NAMALWA (cell line): ENCODE measurements at regions not wholly inside any gene's neighbourhood (a gene's known extent, or its start where the extent isn't known, plus 50 kb on each side); places are given as distances from the start of the nearest gene placed in this dataset.

Experiments used
- DNase-seq: peaks from one replicate; pipeline ENCODE4 v3.0.0-alpha.2; 2015; ENCODE audit warnings: low spot score

DNA sequence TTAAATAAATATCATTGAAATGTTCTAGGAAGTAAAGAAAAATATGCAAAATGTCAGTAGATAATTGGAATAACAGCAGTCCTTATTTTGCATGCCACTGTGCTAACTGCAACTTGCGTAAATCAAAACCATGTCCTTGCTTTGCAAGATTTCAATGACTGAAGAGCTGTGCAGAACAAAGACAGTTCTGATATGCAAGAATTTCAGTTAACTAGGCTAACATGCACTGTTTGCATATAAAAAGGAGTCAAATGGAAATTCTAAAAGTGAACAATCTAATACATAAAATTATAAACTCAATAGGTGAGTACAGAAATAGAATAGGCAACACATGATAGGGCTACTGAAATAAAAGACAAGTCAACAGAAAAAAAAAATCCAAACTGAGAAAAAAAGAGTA, 1844.6 kb upstream of the NUDT12 start:
- DNase-seq = no peak

DNA sequence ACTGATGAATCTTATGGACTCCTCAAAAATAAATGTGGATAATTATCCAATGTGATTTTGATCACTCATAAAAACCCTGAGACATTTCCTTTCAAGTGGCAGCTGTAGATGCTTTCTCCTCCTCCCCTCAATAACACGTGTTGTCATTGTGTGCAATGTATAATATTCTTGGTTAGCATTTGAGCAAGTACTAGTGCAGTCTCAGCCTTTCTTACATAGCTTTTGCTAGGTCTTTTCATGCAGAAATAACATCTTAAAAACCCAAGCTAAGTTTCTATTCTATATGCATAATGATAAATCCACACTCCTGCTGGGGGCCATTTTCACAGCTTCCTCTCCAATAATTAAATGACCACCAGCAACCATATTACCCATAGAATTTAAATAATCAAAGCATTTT, 1835.2 kb upstream of the NUDT12 start:
- DNase-seq = no peak

DNA sequence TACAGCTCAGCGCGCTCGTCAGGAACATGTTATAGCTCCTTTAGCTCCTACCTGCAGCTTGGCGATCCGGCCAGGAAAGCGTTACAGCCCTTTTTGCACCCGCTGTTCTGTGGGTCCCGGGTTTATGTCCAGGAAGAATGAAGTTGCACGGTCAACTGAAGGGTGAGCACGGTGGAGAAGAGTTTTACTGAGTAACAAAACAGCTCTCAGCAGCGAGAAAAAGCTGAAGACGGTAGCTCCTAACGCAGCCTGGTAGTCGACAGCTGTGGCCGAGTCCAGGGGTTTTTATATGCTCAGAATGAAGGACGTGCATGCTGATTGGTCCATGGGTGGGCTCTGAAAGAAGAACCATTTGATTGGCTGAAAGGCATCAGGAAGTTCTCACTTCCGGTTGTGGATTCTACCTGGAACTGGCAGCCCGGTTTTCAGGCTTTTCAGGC, 1830.1 kb upstream of the NUDT12 start:
- DNase-seq = peak; percentile 36

DNA sequence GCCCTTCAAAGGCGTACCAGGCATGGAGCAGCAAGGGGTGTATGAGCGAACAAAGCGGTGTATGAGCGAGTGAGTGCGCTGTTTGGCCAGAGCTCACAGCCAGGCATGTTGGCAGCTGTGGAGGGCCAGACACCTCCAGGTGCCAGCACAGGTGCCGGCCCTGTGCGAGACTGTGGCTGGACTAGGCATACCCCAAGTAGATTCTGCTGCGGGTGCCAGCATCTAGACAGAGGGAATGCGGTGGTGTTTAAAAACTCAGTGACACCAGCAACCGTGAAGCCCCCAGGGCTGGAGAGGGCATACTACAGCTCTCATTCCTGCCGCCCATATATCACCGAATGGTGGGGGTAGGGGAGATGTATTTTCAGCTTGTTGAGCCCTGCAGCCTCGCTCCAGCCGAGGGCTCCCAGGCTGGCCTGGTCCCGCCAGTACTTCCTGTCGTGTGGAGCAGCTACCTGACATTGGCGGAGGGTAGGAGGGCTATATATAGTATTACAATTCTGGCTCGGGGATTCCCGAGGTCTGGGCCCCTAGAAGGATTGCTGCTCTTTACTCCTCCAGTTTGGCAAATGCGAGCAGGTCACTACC, 1829.6 kb upstream of the NUDT12 start:
- DNase-seq = no peak

DNA sequence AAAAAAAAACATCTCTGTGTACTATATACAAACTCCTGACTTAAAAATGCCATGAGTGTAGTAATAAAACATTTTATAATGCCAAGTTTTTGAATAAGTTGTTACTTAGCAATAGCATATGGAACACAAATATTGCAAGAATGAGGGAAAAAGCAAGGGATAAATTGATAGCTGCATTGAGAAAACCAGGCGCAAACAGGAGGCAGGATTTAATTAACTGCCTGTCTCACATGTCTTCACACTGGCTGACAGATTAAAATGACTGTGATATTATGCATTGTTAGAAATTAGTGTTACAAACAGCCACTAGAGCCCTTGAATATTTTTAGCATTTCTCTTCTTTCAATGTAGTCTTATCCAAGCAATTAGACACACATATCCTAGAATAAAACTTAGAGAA, 1817.5 kb upstream of the NUDT12 start:
- DNase-seq = no peak

DNA sequence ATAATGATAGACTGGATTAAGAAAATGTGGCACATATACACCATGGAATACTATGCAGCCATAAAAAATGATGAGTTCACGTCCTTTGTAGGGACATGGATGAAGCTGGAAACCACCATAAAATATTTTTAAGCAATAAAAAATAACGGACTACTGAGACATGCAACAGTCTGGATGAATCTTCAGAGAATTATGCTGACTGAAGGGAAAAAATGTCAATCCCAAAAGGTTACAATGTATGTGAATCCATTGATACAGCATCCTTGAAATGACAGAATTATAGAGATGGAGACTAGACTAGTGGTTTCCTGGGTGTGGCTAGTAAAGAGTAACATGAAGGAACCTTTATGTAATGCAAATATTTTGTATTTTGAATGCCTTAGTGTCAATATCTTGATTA, 1808.6 kb upstream of the NUDT12 start:
- no peak for DNase-seq

DNA sequence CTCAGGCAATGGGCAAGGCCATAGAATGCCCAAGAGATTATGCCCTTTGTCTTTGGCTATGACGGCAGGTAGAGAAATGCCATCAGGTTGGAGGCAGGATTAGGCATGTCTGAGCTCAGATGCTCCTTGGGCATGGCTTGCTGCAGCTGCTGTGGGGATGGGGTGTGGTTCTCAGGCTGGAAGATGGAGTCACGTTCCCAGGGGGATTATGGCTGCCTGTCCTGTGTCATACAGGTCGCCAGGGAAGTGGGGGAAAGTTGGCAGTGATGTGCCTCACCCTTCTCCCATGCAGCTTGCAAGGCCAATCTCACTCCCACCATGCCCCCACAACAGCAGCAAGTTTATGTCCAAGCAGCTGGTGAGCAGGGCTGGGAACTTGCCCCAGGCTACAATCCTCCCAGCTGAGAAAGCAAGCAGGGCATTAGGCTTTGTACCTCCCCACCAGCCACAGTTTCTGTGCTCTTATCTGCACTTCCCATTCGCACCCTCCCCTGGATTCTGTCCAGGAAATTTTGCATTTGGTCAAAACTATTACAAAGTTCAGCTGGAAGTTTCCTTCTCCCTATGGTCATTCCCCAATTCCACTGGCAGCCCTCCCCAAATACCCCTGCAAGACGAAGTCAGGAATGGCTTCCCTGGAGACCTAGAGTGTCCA, 1788.0 kb upstream of the NUDT12 start:
- no peak for DNase-seq

DNA sequence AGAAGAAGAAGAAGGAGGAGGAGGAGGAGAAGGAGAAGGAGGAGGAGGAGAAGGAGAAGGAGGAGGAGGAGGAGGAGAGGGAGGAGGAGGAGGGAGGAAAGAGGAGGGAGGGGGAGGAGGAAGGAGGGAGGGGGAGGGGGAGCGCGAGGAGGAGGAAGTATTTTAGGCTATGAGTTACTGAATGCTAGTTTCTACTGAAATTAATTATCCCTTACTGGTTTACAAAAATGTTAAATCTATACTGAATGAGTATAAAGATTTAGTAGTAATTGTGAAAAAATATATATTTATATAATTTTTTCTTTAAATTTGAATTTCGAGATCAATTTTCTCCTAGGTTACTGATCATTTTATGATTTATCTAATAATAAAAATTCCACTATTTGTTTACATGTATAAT, 1769.0 kb upstream of the NUDT12 start:
- no peak for DNase-seq

DNA sequence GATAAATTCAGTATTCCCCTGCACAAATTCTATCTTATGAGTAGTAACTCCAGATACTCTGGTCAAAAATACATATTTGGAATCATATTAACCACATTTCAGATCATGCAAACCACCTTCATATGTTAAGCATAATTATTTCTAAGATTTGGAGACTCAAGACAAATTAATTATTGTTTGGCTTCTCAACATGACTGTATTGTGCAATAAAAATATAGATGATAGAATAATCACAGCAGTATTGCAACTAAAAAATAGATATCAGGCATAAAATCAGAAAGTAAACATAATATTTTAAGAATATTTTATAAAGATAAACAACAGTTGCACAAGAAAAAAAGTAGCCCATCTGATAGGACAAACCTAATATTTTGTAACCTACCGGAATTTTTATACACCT, 1767.6 kb upstream of the NUDT12 start:
- no peak for DNase-seq

DNA sequence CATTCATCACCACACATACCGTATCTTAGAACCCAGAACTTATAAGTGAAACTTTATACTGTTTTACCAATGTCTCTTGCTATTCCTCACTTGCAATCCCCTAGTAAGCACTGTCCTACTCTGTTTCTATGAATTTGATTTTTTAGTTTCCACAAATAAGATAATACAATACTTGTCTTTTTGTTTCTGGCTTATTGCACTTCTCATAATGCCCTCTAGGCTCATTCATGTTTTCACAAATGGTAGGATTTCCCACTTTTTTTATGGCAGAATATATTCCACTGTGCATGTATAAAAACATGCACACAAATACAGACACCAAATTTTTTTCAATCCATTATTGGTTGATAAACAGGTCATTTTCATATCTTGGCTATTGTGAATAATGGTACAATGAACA, 1742.3 kb upstream of the NUDT12 start:
- no peak for DNase-seq

DNA sequence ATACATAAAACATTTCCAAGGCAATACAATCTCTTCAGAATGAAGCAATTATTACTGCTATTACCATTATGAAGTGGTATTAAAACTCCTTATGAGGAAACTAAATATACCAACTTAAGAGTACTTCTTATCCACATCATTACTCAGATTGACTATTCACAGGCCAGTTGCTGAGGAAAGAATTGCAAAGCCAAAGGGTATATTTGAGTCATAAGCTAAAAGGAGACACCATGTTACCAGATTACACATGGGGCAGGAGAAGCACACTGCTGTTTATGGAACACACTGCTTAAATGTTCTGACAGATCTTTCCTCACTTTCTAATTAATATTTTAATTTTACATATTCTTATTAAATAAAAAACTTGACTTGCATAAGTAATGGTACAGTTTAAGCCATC, 1726.4 kb upstream of the NUDT12 start:
- DNase-seq = no peak

DNA sequence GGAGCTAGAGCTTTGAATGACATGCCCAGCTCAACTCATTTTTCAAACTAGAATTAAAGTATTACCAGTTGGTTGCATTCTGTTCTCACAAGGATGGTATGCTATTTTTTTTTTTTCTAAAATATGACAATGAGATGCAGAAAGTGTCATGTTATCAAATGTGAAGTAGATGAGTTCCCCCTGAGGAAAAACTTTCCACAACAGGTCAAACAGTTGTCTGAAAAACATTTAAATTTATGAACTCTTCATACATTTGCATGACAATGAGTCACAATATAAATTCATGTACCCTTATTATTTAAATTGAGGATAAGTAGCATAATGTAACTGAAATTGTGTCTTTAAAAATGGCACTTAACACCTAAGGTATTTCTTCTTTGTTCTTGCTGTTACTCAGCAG, 1720.5 kb upstream of the NUDT12 start:
- no peak for DNase-seq

DNA sequence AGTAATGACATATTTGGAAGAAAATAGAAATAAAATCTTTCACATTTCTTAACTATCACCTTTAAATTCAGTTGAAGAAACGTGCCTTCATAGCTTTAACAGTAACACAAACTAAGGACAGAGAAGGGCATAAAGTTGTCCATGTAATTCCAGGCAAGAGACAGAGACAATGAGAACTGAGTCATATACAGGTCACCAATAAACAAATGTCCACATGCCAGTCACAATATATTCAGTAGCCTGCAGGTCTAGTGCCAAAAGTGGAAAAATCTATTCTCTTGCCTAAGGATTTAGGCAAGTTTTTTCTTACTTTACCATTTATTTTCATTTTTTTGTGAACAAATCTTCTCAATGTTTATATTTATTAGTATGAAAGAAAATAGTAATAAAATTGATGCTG, 1711.5 kb upstream of the NUDT12 start:
- no peak for DNase-seq

DNA sequence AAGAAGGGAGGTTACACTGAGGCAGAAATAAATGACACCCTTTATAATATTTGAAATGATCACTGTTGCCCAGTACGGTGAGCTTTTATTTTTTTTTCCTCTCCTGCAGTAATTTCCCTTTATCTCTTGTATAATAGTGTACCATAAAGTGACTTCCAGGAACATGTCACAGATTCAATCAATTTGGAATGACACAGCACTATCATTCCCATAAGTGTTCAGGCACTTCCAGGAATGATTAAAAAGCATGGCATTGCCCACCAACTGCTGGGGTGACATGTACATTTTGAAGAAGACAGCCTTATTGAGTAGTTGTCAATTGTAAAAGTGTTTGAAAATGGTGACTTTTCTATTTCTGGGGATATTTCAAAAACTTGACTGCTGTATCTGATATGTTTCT, 1700.9 kb upstream of the NUDT12 start:
- DNase-seq = no peak

DNA sequence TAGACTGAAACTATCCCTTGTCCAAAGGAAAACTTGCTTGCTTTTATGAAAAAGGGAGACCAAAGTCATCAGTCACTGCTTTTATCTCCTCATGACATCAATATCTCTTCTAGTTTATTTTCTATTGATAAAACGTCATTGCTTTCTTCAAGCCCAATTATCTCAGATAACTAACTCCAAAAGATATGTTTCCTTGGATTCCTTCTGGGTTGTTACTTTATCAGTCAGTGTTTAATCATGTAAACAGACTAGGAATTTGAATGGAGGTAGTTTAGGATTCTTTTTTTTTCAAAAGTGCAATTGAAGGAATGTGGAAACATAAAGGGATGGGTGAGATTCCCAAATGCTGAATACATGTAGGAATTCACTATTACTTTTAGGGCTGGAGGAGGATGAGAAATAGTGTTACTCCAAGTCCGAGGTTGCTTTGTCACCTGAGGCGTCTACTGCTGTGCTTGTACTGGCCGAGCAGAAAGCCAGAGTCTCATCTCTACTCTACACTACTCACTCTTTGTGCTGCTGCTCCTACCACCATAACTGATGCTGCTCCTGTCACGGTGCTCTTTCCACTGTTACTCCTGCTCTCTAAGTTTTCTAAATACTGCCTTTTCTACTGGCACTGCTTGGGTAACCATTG, 1697.1 kb upstream of the NUDT12 start:
- no peak for DNase-seq

DNA sequence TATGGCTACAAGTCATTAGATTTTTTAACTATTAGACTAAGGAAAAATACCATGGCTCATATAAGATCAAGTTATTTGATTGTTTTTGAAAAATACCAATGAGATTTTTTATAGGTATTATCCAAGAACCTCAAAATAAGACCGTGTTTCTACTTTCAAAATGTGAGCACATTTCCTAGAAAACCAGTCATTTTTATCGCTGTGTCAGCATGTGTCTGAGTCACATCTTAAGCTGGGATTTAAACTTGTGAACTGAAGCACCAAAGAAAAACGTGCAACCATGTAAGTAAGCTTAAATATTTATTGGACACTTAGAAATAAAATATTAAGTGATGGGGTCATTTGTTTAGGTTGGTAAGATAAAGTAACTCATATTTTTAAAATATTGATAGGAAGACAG, 1676.0 kb upstream of the NUDT12 start:
- no peak for DNase-seq

DNA sequence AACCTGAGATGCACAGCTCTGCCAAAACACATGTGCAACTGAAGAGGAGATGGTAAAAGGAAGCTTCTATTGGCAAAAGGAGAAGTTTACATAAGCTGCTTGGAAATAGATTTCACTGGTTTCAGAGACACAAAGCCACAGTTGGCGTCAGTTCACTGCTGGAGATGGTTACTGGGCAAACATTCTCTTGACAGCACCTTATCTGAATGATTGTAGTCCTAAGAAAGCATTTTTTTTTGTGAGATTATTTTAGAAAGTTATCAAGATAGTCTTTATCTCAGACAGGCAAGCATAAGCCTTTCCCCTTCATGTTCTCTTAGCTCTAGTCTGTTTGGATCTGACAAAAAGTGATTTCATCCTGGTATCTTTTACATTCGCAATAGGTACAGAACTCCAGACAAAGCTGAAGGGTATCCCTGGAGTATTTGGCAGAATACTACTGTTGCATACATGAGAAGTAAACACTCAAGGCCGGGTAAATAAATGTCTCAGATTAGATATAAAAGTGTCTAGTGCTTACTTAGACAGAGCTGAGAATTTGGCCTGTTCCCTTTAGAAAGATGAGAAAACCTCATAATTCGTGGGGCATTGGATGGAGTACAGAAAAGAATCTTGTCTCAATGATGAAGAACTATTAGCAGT, 1668.0 kb upstream of the NUDT12 start:
- DNase-seq = no peak

DNA sequence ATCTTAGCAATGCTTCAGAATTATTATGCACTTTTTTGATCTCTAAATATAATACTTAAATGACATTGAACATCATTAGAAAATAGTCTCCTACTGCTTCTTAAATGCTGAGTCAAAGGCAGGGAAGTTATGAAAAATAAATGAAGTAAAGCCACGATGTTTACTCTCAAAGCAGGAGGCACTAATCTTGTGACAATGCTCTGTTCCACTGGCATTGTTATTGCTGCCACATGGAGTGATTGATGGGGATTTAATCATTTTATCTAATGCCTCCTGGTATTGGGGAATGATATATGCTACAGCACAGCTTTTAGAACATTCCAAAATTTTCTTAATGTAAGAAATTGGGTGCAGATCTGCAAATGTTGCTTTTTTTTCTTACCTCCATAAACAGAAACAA, 1655.4 kb upstream of the NUDT12 start:
- DNase-seq = no peak

DNA sequence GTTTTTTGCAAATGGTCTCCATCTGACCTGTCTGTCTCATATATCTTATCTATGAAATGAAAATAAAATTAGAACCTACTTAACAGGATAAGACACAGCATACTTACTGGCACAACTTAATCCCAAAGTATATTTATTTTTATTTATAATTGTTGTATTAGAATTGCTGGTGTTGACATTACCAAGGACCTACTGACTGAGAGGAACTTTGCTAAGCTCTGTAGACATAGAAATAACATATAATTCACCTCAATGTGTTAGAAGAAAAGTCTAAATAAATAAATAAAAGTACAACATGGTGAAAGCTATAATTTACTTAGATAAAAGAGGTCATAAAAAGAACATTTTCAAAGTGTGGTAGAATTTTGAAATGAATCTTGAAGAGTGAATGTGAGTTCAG, 1650.5 kb upstream of the NUDT12 start:
- DNase-seq = no peak

DNA sequence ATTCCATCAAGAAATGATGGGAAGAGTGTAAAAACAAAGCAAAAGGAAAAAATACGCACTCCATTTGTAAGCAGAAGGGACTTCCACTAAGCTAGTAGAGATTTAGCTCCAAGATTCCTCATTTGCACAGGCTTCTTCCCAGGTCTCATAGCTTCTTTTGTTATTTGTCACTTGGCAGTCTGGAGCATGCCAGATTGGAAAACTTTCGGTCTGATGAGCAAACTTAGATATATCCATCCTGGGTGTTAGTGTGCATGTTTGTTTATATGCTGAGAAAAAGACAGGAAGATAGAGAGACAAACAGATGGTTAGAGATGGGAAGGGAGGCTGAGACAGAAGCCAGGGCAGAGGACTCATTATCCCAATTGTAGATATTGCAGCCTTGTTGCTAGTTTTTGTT, 1644.5 kb upstream of the NUDT12 start:
- no peak for DNase-seq

DNA sequence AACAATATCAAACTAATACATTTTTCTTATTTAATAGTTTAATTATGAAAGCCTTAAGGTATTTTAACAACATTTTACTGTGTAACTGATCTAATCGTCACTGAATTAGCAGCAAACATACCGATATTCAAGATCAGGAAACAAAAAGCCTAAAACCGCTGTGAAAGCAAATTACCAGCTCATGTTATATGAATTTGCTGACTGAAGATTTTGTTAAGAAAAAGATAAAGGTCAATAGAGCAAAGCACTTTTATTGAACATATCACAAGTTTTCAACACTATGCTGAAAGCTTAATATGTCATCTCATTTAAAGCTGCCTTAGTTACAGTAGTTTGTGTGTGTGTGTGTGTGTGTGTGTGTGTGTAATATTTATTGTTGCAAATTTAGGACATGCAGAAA, 1634.9 kb upstream of the NUDT12 start:
- DNase-seq = no peak

DNA sequence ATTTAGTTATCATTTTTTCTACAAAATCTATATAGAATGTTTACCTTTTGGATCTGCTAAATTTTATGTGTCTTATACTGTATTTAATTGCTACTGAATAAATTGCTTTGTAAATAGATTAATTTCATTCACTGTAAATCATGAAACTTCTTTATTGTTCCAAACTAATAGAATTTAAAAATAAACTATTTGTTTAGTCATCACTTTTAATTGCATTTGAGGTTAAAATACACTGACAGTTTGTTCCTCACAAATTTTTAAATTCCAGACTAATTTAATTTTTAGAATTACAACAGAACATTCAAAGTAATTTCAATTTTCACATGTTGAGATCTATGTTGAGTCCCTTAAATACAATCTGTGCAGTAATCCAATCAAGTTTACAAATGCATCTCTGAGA, 1633.2 kb upstream of the NUDT12 start:
- DNase-seq = no peak

DNA sequence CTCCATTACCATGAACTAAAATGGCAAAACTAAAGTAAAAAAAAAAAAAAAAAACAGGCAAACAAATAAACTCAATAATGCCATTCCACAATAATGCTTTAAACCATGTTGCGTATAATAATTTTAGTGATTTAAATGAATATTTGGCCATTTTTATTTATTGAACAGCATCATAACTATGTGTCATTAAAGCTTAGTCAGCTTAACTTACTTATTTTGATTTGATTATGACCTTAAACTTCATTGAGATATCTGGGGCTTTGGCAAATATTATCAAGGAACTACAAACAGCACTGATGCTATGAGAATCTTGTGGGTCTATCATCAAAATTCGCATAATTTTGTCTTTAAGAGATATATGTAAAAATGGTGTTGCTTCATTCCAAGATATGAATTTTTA, 1610.3 kb upstream of the NUDT12 start:
- DNase-seq = no peak
